Transverse colon (tissue), 4 donors: ENCODE measurements at regions not wholly inside any gene's neighbourhood (a gene's known extent, or its start where the extent isn't known, plus 50 kb on each side); places are given as distances from the start of the nearest gene placed in this dataset.

ENCODE experiments used
- CTCF ChIP-seq, 5 experiments: fragments of 200-600 bp in 3 of 5; fragments of 450-650 bp in 2 of 5; sonication (generic) in 3 of 5; IDR thresholded peaks; 1 replicate in 2 of 5; 2 replicates in 3 of 5; pipeline ENCODE4 v1.5.1; 2016 to 2017; ENCODE audit warnings: antibody characterized with exemption in 5 of 5, inconsistent platforms in 3 of 5, mild to moderate bottlenecking in 2 of 5, moderate library complexity in 1 of 5
- EP300 ChIP-seq: sonication (generic); formaldehyde crosslinking; IDR thresholded peaks from one replicate; pipeline ENCODE4 v1.6.1; 2017; ENCODE audit warnings: antibody characterized with exemption, low read depth
- POLR2A ChIP-seq: fragments of 450-650 bp; IDR thresholded peaks from one replicate; pipeline ENCODE4 v1.6.1; 2016; ENCODE audit warnings: antibody characterized with exemption, mild to moderate bottlenecking, moderate library complexity
- POLR2AphosphoS5 ChIP-seq, 3 donors: sonication (generic); formaldehyde crosslinking; IDR thresholded peaks; one replicate each; pipeline ENCODE4 v1.6.1; 2016; ENCODE audit warnings: antibody characterized with exemption in 3 of 3

- no peak for TF ChIP-seq CTCF (IDR thresholded peaks at IDR 0.05)
- no peak for TF ChIP-seq POLR2A
- no peak for TF ChIP-seq POLR2AphosphoS5 (IDR thresholded peaks at IDR 0.05)
- no peak for TF ChIP-seq EP300
These were observed 80.0 kb upstream of the ARG1 start for GRCh38 chr6:131492932-131493573.
